Neural progenitor cell (in vitro differentiated cells): ENCODE measurements at regions not wholly inside any gene's neighbourhood (a gene's known extent, or its start where the extent isn't known, plus 50 kb on each side); places are given as distances from the start of the nearest gene placed in this dataset.

ENCODE experiments used
- DNase-seq: peaks from one replicate; pipeline ENCODE4 v3.0.0-alpha.2; 2016; ENCODE audit warnings: low spot score
- H2AFZ ChIP-seq: fragments of 200-600 bp; sonication (generic); replicated peaks from 2 replicates; pipeline ENCODE4 v1.6.1; 2016; ENCODE audit warnings: antibody characterized with exemption
- H3F3A ChIP-seq: fragments of 200-600 bp; sonication (generic); 2 replicates; pipeline ENCODE4 v1.6.1; 2016; ENCODE audit warnings: antibody characterized with exemption, low read depth
- H3K27ac ChIP-seq: fragments of 200-600 bp; sonication (generic); 2 replicates; pipeline ENCODE4 v1.5.1; 2016; ENCODE audit warnings: mild to moderate bottlenecking
- H3K27me3 ChIP-seq: fragments of 200-600 bp; sonication (generic); 2 replicates; pipeline ENCODE4 v1.6.1; 2016; ENCODE audit warnings: mild to moderate bottlenecking, moderate library complexity
- H3K36me3 ChIP-seq: fragments of 200-600 bp; sonication (generic); 2 replicates; pipeline ENCODE4 v1.5.1; 2016
- H3K4me1 ChIP-seq: fragments of 200-600 bp; sonication (generic); 2 replicates; pipeline ENCODE4 v1.6.1; 2016; ENCODE audit warnings: mixed run types
- H3K4me2 ChIP-seq: fragments of 200-600 bp; sonication (generic); 2 replicates; pipeline ENCODE4 v1.6.1; 2016
- H3K4me3 ChIP-seq: fragments of 200-600 bp; sonication (generic); 2 replicates; pipeline ENCODE4 v1.5.1; 2016
- H3K79me2 ChIP-seq: fragments of 200-600 bp; sonication (generic); 2 replicates; pipeline ENCODE4 v1.6.1; 2016; ENCODE audit warnings: low read depth
- H3K9ac ChIP-seq: fragments of 200-600 bp; sonication (generic); 2 replicates; pipeline ENCODE4 v1.6.1; 2016
- H3K9me3 ChIP-seq: fragments of 200-600 bp; sonication (generic); 2 replicates; pipeline ENCODE4 v1.5.1; 2016; ENCODE audit warnings: low read depth
- H4K20me1 ChIP-seq: fragments of 200-600 bp; sonication (generic); 2 replicates; pipeline ENCODE4 v1.6.1; 2016; ENCODE audit warnings: low read depth
- H3K27ac Mint-ChIP-seq: 3 replicates; pipeline ENCODE4 v1.8.0; 2021; ENCODE audit warnings: mixed read lengths
- H3K27me3 Mint-ChIP-seq: 2 replicates; pipeline ENCODE4 v1.8.0; 2022; ENCODE audit warnings: low read depth, mild to moderate bottlenecking, inconsistent platforms, moderate library complexity, mixed read lengths; ENCODE audit not compliant: insufficient read depth
- H3K36me3 Mint-ChIP-seq: 3 replicates; pipeline ENCODE4 v1.8.0; 2021; ENCODE audit warnings: mixed read lengths
- H3K4me1 Mint-ChIP-seq: 3 replicates; pipeline ENCODE4 v1.8.0; 2021; ENCODE audit warnings: mixed read lengths
- H3K4me3 Mint-ChIP-seq: 3 replicates; pipeline ENCODE4 v1.8.0; 2021; ENCODE audit warnings: mild to moderate bottlenecking, moderate library complexity, mixed read lengths
- H3K9me3 Mint-ChIP-seq: 3 replicates; pipeline ENCODE4 v1.8.0; 2020; ENCODE audit warnings: mixed read lengths
- EZH2 ChIP-seq: fragments of 200-600 bp; sonication (generic); IDR thresholded peaks from 2 replicates; pipeline ENCODE4 v1.6.1; 2017; ENCODE audit warnings: antibody characterized with exemption, mild to moderate bottlenecking, moderate library complexity
- EZH2phosphoT487 ChIP-seq: fragments of 200-600 bp; sonication (generic); IDR thresholded peaks from 2 replicates; pipeline ENCODE4 v1.6.1; 2017; ENCODE audit warnings: antibody characterized with exemption
- TF ChIP-seq, protein P1 (sequence below): fragments of 200-600 bp; sonication (generic); IDR thresholded peaks from 2 replicates; pipeline ENCODE4 v1.5.1; 2017; ENCODE audit warnings: antibody characterized with exemption, mild to moderate bottlenecking

DNA sequence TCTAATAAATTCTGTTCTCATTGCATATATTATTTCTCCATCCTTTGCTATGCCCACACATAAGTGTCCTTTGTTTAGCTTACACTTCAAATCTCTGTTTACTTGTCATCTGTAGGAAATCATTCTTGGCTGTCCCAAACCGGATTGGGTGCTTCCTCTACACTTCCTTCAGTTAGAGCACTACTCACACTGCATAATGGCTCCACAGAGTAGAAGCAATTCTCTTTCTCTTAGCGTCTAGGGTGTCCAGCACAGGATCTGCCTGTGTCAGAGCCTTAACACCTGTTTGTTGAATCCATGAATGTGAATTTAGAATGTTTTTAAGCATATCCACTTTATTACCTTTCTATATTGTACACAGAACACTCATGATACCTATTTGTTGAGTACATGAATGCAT is 87.0 kb upstream of the BMP2 start:
- Mint-ChIP-seq H3K9me3 (no peaks in the 10 kb centered on the region), H3K4me3 (no peak overlapping the region), H3K27me3 (peaks cover 2% of the 10 kb centered on the region), H3K4me1 (peaks cover 6% of the 10 kb centered on the region), H3K36me3 (no peaks in the 10 kb centered on the region), H3K27ac (no peak overlapping the region)
- no peak overlapping the region for H2AFZ ChIP-seq
- H3K4me2 ChIP-seq = no peak overlapping the region
- TF ChIP-seq EZH2phosphoT487 (no peak), EZH2 (no peak)
- TF ChIP-seq, protein P1, sequence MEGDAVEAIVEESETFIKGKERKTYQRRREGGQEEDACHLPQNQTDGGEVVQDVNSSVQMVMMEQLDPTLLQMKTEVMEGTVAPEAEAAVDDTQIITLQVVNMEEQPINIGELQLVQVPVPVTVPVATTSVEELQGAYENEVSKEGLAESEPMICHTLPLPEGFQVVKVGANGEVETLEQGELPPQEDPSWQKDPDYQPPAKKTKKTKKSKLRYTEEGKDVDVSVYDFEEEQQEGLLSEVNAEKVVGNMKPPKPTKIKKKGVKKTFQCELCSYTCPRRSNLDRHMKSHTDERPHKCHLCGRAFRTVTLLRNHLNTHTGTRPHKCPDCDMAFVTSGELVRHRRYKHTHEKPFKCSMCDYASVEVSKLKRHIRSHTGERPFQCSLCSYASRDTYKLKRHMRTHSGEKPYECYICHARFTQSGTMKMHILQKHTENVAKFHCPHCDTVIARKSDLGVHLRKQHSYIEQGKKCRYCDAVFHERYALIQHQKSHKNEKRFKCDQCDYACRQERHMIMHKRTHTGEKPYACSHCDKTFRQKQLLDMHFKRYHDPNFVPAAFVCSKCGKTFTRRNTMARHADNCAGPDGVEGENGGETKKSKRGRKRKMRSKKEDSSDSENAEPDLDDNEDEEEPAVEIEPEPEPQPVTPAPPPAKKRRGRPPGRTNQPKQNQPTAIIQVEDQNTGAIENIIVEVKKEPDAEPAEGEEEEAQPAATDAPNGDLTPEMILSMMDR = no peak
- no peaks in the 10 kb centered on the region for H3K4me1 ChIP-seq
- no peak overlapping the region for H3K27ac ChIP-seq
- no peaks in the 10 kb centered on the region for H3K36me3 ChIP-seq
- H3K27me3 ChIP-seq = no peaks in the 10 kb centered on the region
- H3K4me3 ChIP-seq = no peak overlapping the region
- DNase-seq = no peak
- no peaks in the 10 kb centered on the region for H4K20me1 ChIP-seq
- no peak overlapping the region for H3K9ac ChIP-seq
- no peaks in the 10 kb centered on the region for H3K9me3 ChIP-seq
- no peaks in the 10 kb centered on the region for H3F3A ChIP-seq
- H3K79me2 ChIP-seq = no peaks in the 10 kb centered on the region

DNA sequence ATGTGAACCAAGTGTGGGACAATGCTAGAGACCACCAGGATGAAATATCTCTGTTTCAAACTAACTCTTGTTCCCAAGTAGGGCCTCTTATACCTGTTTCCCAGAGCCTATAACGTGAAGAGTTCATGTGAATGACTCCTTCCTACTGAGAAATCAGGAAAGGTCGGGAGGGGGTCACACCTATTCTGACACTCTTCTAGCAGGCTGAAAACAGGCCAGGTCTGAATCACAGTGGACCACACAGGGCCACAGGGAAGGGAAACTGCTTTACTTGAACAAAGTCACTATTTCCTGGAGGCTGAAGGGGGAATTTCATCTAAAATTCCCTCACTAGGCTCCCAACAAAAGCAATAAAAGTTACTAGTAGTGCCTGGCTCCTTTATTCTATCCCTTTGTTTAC is 88.4 kb upstream of the BMP2 start:
- H3K4me1 Mint-ChIP-seq = peaks cover 6% of the 10 kb centered on the region
- Histone ChIP-seq H3K9me3 (no peaks in the 10 kb centered on the region), H4K20me1 (no peaks in the 10 kb centered on the region), H3F3A (no peaks in the 10 kb centered on the region), H3K4me1 (no peaks in the 10 kb centered on the region), H3K79me2 (no peaks in the 10 kb centered on the region), H3K27ac (no peak overlapping the region), H2AFZ (no peak overlapping the region), H3K4me2 (no peak overlapping the region), H3K4me3 (no peak overlapping the region), H3K27me3 (no peaks in the 10 kb centered on the region), H3K9ac (no peak overlapping the region), H3K36me3 (no peaks in the 10 kb centered on the region)
- H3K27me3 Mint-ChIP-seq = peaks cover 2% of the 10 kb centered on the region
- no peaks in the 10 kb centered on the region for H3K36me3 Mint-ChIP-seq
- H3K4me3 Mint-ChIP-seq = no peak overlapping the region
- no peak for DNase-seq
- TF ChIP-seq EZH2 (no peak), EZH2phosphoT487 (no peak)
- TF ChIP-seq, protein P1 = no peak
- H3K27ac Mint-ChIP-seq = no peak overlapping the region
- no peaks in the 10 kb centered on the region for H3K9me3 Mint-ChIP-seq

DNA sequence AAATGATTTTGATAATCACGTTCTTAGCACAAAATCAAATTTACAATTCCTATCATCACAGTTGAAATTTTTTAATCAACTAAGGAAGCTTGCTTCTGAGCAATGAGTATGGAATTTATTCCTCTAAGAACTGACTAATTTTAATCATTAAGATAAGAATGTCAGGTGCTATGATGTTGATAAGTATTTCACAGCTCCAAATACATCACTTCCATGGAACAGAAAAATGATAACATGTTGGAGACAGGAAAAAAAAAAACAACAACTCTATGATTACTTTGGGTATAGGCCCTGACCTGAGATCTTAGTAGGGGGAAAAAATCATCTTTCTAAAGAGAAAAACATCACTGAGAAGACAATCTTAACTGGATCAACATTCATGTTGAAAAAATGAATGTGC is 89.4 kb upstream of the BMP2 start:
- H3K4me1 Mint-ChIP-seq = peaks cover 2% of the 10 kb centered on the region
- Histone ChIP-seq H3K36me3 (no peaks in the 10 kb centered on the region), H3K27ac (no peak overlapping the region), H3K4me2 (no peak overlapping the region), H3K9me3 (no peaks in the 10 kb centered on the region), H4K20me1 (no peaks in the 10 kb centered on the region), H2AFZ (no peak overlapping the region), H3F3A (no peaks in the 10 kb centered on the region), H3K27me3 (no peaks in the 10 kb centered on the region), H3K79me2 (no peaks in the 10 kb centered on the region), H3K4me1 (no peaks in the 10 kb centered on the region), H3K4me3 (no peak overlapping the region), H3K9ac (no peak overlapping the region)
- H3K9me3 Mint-ChIP-seq = no peaks in the 10 kb centered on the region
- no peaks in the 10 kb centered on the region for H3K36me3 Mint-ChIP-seq
- H3K27me3 Mint-ChIP-seq = peaks cover 2% of the 10 kb centered on the region
- no peak overlapping the region for H3K4me3 Mint-ChIP-seq
- H3K27ac Mint-ChIP-seq = no peak overlapping the region
- TF ChIP-seq, protein P1 = no peak
- TF ChIP-seq EZH2phosphoT487 (no peak), EZH2 (no peak)
- no peak for DNase-seq

DNA sequence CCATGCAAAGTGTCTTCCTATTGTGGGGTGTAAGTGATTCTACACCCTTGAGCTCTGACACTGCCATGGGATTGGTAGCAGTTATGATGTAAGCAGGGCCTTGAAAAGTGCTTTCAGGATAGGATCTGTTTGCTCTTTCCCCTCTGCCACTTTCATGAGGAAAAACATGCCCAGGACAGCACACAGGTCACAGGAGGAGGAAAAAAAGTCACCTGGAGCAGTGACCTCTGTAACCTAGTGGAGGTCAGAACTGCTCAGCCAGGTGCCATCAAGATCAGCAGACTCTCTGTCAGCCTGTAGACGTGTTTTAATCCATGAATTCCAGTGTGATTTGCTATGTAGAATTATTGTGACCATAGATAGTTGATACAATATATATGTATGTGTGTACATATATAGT is 92.7 kb upstream of the BMP2 start:
- no peak for DNase-seq
- Histone ChIP-seq H3K9ac (no peak overlapping the region), H3K9me3 (no peaks in the 10 kb centered on the region), H3K36me3 (no peaks in the 10 kb centered on the region), H3K4me1 (no peaks in the 10 kb centered on the region), H3F3A (no peaks in the 10 kb centered on the region), H2AFZ (no peak overlapping the region), H3K27ac (no peak overlapping the region), H3K4me2 (no peak overlapping the region), H3K27me3 (no peaks in the 10 kb centered on the region), H3K79me2 (no peaks in the 10 kb centered on the region), H4K20me1 (no peaks in the 10 kb centered on the region), H3K4me3 (no peak overlapping the region)
- TF ChIP-seq, protein P1 = no peak
- no peak for TF ChIP-seq EZH2phosphoT487
- no peak for TF ChIP-seq EZH2
- H3K9me3 Mint-ChIP-seq = no peaks in the 10 kb centered on the region
- no peak overlapping the region for H3K27ac Mint-ChIP-seq
- no peaks in the 10 kb centered on the region for H3K36me3 Mint-ChIP-seq
- H3K4me1 Mint-ChIP-seq = no peaks in the 10 kb centered on the region
- peaks cover 2% of the 10 kb centered on the region for H3K27me3 Mint-ChIP-seq
- no peak overlapping the region for H3K4me3 Mint-ChIP-seq
